Peyer's patch (tissue), 4 donors: ENCODE measurements at regions not wholly inside any gene's neighbourhood (a gene's known extent, or its start where the extent isn't known, plus 50 kb on each side); places are given as distances from the start of the nearest gene placed in this dataset.

Experiments
- POLR2A ChIP-seq, 2 donors: fragments of 450-650 bp; IDR thresholded peaks; one replicate each; pipeline ENCODE4 v1.5.1; 2017; ENCODE audit warnings: antibody characterized with exemption in 2 of 2, mild to moderate bottlenecking in 2 of 2, moderate library complexity in 2 of 2
- TF ChIP-seq, protein P1 (sequence below), 6 experiments: fragments of 450-650 bp in 4 of 6; fragments of 200-600 bp in 2 of 6; sonication (generic) in 1 of 6; IDR thresholded peaks; one replicate each; pipeline ENCODE4 v1.5.1; 2017 to 2019; ENCODE audit warnings: antibody characterized with exemption in 6 of 6, mild to moderate bottlenecking in 3 of 6, moderate library complexity in 1 of 6

DNA sequence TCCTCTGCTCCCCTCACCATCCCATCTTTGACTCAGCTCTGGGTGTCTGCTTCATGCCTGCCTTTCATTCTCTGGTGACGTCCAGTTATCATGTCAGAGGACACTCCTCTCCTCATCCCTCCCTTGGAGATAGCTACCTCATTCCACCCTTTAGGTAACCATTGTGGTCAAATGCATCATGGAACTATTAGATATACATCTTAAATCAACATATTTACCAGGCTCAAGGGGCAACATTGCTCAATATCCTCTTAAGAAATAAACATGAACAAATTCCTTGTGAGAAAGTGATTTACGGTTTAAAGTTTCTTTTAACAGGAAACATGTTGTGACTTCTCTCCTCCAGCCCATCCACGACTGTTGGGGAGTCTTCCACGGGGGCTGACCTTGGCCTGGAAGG, 511.6 kb upstream of the IGFBP3 start:
- TF ChIP-seq, protein P1, sequence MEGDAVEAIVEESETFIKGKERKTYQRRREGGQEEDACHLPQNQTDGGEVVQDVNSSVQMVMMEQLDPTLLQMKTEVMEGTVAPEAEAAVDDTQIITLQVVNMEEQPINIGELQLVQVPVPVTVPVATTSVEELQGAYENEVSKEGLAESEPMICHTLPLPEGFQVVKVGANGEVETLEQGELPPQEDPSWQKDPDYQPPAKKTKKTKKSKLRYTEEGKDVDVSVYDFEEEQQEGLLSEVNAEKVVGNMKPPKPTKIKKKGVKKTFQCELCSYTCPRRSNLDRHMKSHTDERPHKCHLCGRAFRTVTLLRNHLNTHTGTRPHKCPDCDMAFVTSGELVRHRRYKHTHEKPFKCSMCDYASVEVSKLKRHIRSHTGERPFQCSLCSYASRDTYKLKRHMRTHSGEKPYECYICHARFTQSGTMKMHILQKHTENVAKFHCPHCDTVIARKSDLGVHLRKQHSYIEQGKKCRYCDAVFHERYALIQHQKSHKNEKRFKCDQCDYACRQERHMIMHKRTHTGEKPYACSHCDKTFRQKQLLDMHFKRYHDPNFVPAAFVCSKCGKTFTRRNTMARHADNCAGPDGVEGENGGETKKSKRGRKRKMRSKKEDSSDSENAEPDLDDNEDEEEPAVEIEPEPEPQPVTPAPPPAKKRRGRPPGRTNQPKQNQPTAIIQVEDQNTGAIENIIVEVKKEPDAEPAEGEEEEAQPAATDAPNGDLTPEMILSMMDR (IDR thresholded peaks at IDR 0.05), result no peak
- TF ChIP-seq POLR2A (IDR thresholded peaks at IDR 0.05), result no peak
